SK-N-SH treated with all-trans-retinoic acid at 6 μM for 48 hours (cell line): ENCODE measurements at regions not wholly inside any gene's neighbourhood (a gene's known extent, or its start where the extent isn't known, plus 50 kb on each side); places are given as distances from the start of the nearest gene placed in this dataset.

Source experiments
- BACH2 ChIP-seq: fragments of 250-450 bp; sonication (Bioruptor Pico); IDR thresholded peaks from 2 replicates; pipeline ENCODE4 v1.9.0; 2021; ENCODE audit warnings: mild to moderate bottlenecking, borderline replicate concordance
- ESRRG ChIP-seq: fragments of 250-450 bp; sonication (Bioruptor Pico); IDR thresholded peaks from 2 replicates; pipeline ENCODE4 v1.6.1; 2021; ENCODE audit warnings: mild to moderate bottlenecking
- GLIS3 ChIP-seq: fragments of 250-450 bp; sonication (Bioruptor Pico); IDR thresholded peaks from 2 replicates; pipeline ENCODE4 v1.5.0; 2020; ENCODE audit warnings: mild to moderate bottlenecking, moderate library complexity
- OSR1 ChIP-seq: fragments of 250-450 bp; sonication (Bioruptor Pico); IDR thresholded peaks from 2 replicates; pipeline ENCODE4 v1.8.0; 2022; ENCODE audit warnings: moderate library complexity, mild to moderate bottlenecking, inconsistent platforms
- RARB ChIP-seq: fragments of 250-450 bp; sonication (Bioruptor Pico); IDR thresholded peaks from 2 replicates; pipeline ENCODE4 v1.8.0; 2021; ENCODE audit warnings: mild to moderate bottlenecking, moderate library complexity
- SNAI2 ChIP-seq: fragments of 250-450 bp; sonication (Bioruptor Pico); IDR thresholded peaks from 2 replicates; pipeline ENCODE4 v1.5.0; 2020; ENCODE audit warnings: mild to moderate bottlenecking, moderate library complexity
- TCF4 ChIP-seq: fragments of 250-450 bp; sonication (Bioruptor Pico); IDR thresholded peaks from 2 replicates; pipeline ENCODE4 v1.8.0; 2021; ENCODE audit warnings: mild to moderate bottlenecking, moderate library complexity, borderline replicate concordance
- ZFP30 ChIP-seq: fragments of 450-650 bp; formaldehyde crosslinking; IDR thresholded peaks from 2 replicates; pipeline ENCODE4 v1.5.0; 2022; ENCODE audit warnings: mild to moderate bottlenecking, moderate library complexity
- ZNF70 ChIP-seq: fragments of 450-650 bp; formaldehyde crosslinking; IDR thresholded peaks from 2 replicates; pipeline ENCODE4 v1.5.0; 2020; ENCODE audit warnings: mild to moderate bottlenecking, moderate library complexity
- ZNF8 ChIP-seq: fragments of 450-650 bp; formaldehyde crosslinking; IDR thresholded peaks from 2 replicates; pipeline ENCODE4 v1.5.0; 2020; ENCODE audit warnings: mild to moderate bottlenecking, moderate library complexity
- TF ChIP-seq, protein P1 (sequence below): fragments of 250-450 bp; sonication (Bioruptor Pico); IDR thresholded peaks from 2 replicates; pipeline ENCODE4 v1.8.0; 2020; ENCODE audit warnings: mild to moderate bottlenecking, moderate library complexity, borderline replicate concordance
- TF ChIP-seq, protein P2 (sequence below): fragments of 250-450 bp; sonication (Bioruptor Pico); IDR thresholded peaks from 2 replicates; pipeline ENCODE4 v1.5.1; 2021; ENCODE audit warnings: mild to moderate bottlenecking, moderate library complexity
- TF ChIP-seq, protein P3 (sequence below): fragments of 250-450 bp; sonication (Bioruptor Pico); IDR thresholded peaks from 2 replicates; pipeline ENCODE4 v1.5.0; 2020; ENCODE audit warnings: mild to moderate bottlenecking, moderate library complexity
- TF ChIP-seq, protein P4 (sequence below): fragments of 250-450 bp; sonication (Bioruptor Pico); IDR thresholded peaks from 2 replicates; pipeline ENCODE4 v1.5.1; 2020; ENCODE audit warnings: low read depth, mild to moderate bottlenecking, moderate library complexity

DNA sequence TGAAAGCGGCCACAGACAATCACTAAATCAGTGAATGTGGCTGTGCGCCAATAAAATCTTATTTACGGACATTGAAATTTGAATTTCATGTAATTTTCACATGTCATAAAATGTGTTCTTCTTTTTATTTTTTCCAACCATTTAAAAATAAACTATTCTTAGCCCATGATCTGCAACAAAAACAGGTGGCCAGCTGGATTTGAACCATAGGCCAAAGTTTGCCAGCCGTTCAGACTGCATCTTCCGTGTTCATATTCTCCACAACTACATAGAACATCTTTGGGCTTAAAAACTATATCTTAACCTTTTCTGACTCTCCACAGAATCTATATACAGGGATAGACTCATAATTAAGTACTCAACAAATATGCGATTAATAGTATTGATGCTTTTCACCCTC is 81.2 kb upstream of the RALGPS2 start:
- TF ChIP-seq, protein P1, sequence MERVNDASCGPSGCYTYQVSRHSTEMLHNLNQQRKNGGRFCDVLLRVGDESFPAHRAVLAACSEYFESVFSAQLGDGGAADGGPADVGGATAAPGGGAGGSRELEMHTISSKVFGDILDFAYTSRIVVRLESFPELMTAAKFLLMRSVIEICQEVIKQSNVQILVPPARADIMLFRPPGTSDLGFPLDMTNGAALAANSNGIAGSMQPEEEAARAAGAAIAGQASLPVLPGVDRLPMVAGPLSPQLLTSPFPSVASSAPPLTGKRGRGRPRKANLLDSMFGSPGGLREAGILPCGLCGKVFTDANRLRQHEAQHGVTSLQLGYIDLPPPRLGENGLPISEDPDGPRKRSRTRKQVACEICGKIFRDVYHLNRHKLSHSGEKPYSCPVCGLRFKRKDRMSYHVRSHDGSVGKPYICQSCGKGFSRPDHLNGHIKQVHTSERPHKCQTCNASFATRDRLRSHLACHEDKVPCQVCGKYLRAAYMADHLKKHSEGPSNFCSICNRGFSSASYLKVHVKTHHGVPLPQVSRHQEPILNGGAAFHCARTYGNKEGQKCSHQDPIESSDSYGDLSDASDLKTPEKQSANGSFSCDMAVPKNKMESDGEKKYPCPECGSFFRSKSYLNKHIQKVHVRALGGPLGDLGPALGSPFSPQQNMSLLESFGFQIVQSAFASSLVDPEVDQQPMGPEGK: no peak
- TF ChIP-seq BACH2 (CRISPR knock-in tag) (no peak), SNAI2 (CRISPR knock-in tag) (no peak), OSR1 (no peak), RARB (CRISPR knock-in tag) (no peak), TCF4 (CRISPR knock-in tag) (no peak), ZNF70 (CRISPR knock-in tag) (no peak), ZNF8 (CRISPR knock-in tag) (no peak), ESRRG (no peak), GLIS3 (CRISPR knock-in tag) (no peak), ZFP30 (CRISPR knock-in tag) (no peak)
- TF ChIP-seq, protein P2, sequence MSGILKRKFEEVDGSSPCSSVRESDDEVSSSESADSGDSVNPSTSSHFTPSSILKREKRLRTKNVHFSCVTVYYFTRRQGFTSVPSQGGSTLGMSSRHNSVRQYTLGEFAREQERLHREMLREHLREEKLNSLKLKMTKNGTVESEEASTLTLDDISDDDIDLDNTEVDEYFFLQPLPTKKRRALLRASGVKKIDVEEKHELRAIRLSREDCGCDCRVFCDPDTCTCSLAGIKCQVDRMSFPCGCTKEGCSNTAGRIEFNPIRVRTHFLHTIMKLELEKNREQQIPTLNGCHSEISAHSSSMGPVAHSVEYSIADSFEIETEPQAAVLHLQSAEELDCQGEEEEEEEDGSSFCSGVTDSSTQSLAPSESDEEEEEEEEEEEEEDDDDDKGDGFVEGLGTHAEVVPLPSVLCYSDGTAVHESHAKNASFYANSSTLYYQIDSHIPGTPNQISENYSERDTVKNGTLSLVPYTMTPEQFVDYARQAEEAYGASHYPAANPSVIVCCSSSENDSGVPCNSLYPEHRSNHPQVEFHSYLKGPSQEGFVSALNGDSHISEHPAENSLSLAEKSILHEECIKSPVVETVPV (CRISPR knock-in tag): no peak
- TF ChIP-seq, protein P3, sequence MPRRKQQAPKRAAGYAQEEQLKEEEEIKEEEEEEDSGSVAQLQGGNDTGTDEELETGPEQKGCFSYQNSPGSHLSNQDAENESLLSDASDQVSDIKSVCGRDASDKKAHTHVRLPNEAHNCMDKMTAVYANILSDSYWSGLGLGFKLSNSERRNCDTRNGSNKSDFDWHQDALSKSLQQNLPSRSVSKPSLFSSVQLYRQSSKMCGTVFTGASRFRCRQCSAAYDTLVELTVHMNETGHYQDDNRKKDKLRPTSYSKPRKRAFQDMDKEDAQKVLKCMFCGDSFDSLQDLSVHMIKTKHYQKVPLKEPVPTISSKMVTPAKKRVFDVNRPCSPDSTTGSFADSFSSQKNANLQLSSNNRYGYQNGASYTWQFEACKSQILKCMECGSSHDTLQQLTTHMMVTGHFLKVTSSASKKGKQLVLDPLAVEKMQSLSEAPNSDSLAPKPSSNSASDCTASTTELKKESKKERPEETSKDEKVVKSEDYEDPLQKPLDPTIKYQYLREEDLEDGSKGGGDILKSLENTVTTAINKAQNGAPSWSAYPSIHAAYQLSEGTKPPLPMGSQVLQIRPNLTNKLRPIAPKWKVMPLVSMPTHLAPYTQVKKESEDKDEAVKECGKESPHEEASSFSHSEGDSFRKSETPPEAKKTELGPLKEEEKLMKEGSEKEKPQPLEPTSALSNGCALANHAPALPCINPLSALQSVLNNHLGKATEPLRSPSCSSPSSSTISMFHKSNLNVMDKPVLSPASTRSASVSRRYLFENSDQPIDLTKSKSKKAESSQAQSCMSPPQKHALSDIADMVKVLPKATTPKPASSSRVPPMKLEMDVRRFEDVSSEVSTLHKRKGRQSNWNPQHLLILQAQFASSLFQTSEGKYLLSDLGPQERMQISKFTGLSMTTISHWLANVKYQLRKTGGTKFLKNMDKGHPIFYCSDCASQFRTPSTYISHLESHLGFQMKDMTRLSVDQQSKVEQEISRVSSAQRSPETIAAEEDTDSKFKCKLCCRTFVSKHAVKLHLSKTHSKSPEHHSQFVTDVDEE: no peak
- TF ChIP-seq, protein P4, sequence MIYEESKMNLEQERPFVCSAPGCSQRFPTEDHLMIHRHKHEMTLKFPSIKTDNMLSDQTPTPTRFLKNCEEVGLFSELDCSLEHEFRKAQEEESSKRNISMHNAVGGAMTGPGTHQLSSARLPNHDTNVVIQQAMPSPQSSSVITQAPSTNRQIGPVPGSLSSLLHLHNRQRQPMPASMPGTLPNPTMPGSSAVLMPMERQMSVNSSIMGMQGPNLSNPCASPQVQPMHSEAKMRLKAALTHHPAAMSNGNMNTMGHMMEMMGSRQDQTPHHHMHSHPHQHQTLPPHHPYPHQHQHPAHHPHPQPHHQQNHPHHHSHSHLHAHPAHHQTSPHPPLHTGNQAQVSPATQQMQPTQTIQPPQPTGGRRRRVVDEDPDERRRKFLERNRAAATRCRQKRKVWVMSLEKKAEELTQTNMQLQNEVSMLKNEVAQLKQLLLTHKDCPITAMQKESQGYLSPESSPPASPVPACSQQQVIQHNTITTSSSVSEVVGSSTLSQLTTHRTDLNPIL (CRISPR knock-in tag): no peak
